Liver (tissue), 8 donors: ENCODE measurements at regions not wholly inside any gene's neighbourhood (a gene's known extent, or its start where the extent isn't known, plus 50 kb on each side); places are given as distances from the start of the nearest gene placed in this dataset.

ENCODE experiments used
- DNase-seq: peaks from one replicate; pipeline ENCODE4 v3.0.0-alpha.2; 2017; ENCODE audit warnings: low spot score
- H3K27ac ChIP-seq, 2 donors: one replicate each; pipeline ENCODE4 v1.7.0; 2013; ENCODE audit warnings: inconsistent platforms in 2 of 2, low read length in 2 of 2, control low read depth in 1 of 2, low read depth in 1 of 2, mild to moderate bottlenecking in 1 of 2
- H3K27me3 ChIP-seq, 4 donors: one replicate each; pipeline versions ENCODE4 v1.6.1 to v1.7.0; 2013; ENCODE audit warnings: low read length in 3 of 4, inconsistent platforms in 1 of 4, mild to moderate bottlenecking in 1 of 4, moderate library complexity in 1 of 4; ENCODE audit not compliant: control insufficient read depth in 4 of 4, insufficient read depth in 4 of 4
- H3K36me3 ChIP-seq, 4 donors: one replicate each; pipeline versions ENCODE4 v1.6.1 to v1.7.0; 2013; ENCODE audit warnings: low read length in 3 of 4, mild to moderate bottlenecking in 3 of 4, low read depth in 1 of 4, moderate library complexity in 1 of 4; ENCODE audit not compliant: control insufficient read depth in 4 of 4, insufficient read depth in 3 of 4
- H3K4me1 ChIP-seq, 4 donors: one replicate each; pipeline versions ENCODE4 v1.6.1 to v1.7.0; 2013; ENCODE audit warnings: low read length in 3 of 4, mild to moderate bottlenecking in 3 of 4, moderate library complexity in 1 of 4; ENCODE audit not compliant: control insufficient read depth in 4 of 4, insufficient read depth in 4 of 4
- H3K4me3 ChIP-seq, 3 donors: one replicate each; pipeline versions ENCODE4 v1.6.1 to v1.7.0; 2013; ENCODE audit warnings: low read length in 3 of 3, control low read depth in 1 of 3, low read depth in 1 of 3, mild to moderate bottlenecking in 1 of 3
- H3K9ac ChIP-seq, 2 donors: one replicate each; pipeline ENCODE4 v1.7.0; 2013; ENCODE audit warnings: low read length in 2 of 2, mild to moderate bottlenecking in 2 of 2, moderate library complexity in 2 of 2, control low read depth in 1 of 2, low read depth in 1 of 2
- H3K9me3 ChIP-seq, 4 donors: one replicate each; pipeline versions ENCODE4 v1.6.1 to v1.7.0; 2013; ENCODE audit warnings: low read length in 3 of 4; ENCODE audit not compliant: control insufficient read depth in 4 of 4
- ATF3 ChIP-seq: IDR thresholded peaks from 2 replicates; pipeline ENCODE4 v1.6.1; 2016; ENCODE audit warnings: antibody characterized with exemption
- CTCF ChIP-seq: fragments of 150-350 bp; IDR thresholded peaks from 2 replicates; pipeline ENCODE4 v1.5.1; 2017; ENCODE audit warnings: improper control_type of control experiment, low read depth, low read length; ENCODE audit not compliant: missing input control
- EGR1 ChIP-seq, 2 donors: IDR thresholded peaks; 2 replicates each; pipeline ENCODE4 v1.6.1; 2016 to 2018; ENCODE audit warnings: antibody characterized with exemption in 2 of 2, low read depth in 2 of 2
- FOXA1 ChIP-seq: IDR thresholded peaks from 2 replicates; pipeline ENCODE4 v1.6.1; 2016; ENCODE audit warnings: antibody characterized with exemption
- FOXA2 ChIP-seq: IDR thresholded peaks from 2 replicates; pipeline ENCODE4 v1.6.1; 2016; ENCODE audit warnings: antibody characterized with exemption
- GABPA ChIP-seq, 2 donors: IDR thresholded peaks in 1 of 2; conservative IDR thresholded peaks in 1 of 2; 2 replicates each; pipeline ENCODE4 v1.6.1; 2016; ENCODE audit warnings: antibody characterized with exemption in 2 of 2, mild to moderate bottlenecking in 1 of 2, moderate library complexity in 1 of 2
- HNF4A ChIP-seq, 2 donors: conservative IDR thresholded peaks; 2 replicates each; pipeline ENCODE4 v1.6.1; 2016; ENCODE audit warnings: antibody characterized with exemption in 2 of 2, mild to moderate bottlenecking in 2 of 2
- HNF4G ChIP-seq: IDR thresholded peaks from 2 replicates; pipeline ENCODE4 v1.6.1; 2016; ENCODE audit warnings: antibody characterized with exemption
- JUND ChIP-seq, 2 donors: IDR thresholded peaks; 2 replicates each; pipeline ENCODE4 v1.6.1; 2016; ENCODE audit warnings: antibody characterized with exemption in 2 of 2
- NR2F2 ChIP-seq: IDR thresholded peaks from 2 replicates; pipeline ENCODE4 v1.6.1; 2016; ENCODE audit warnings: antibody characterized with exemption
- RAD21 ChIP-seq, 2 donors: IDR thresholded peaks; 2 replicates each; pipeline ENCODE4 v1.6.1; 2016; ENCODE audit warnings: antibody characterized with exemption in 2 of 2, mild to moderate bottlenecking in 2 of 2
- RXRA ChIP-seq, 2 donors: IDR thresholded peaks; 2 replicates each; pipeline ENCODE4 v1.6.1; 2017 to 2018; ENCODE audit warnings: antibody characterized with exemption in 2 of 2, mild to moderate bottlenecking in 1 of 2
- SP1 ChIP-seq: IDR thresholded peaks from 2 replicates; pipeline ENCODE4 v1.6.1; 2018; ENCODE audit warnings: antibody characterized with exemption, mild to moderate bottlenecking
- TAF1 ChIP-seq: conservative IDR thresholded peaks from 2 replicates; pipeline ENCODE4 v1.6.1; 2016; ENCODE audit warnings: antibody characterized with exemption, mild to moderate bottlenecking
- YY1 ChIP-seq: IDR thresholded peaks from 2 replicates; pipeline ENCODE4 v1.6.1; 2016; ENCODE audit warnings: antibody characterized with exemption, mild to moderate bottlenecking
- WGBS: extraction: QIAGEN DNeasy Blood & Tissue Kit; methylation state at CpG from one replicate; pipeline ENCODE4 v1.1.7; 2013; 5-methylcytosine and 5-hydroxymethylcytosine counted together
- TF ChIP-seq, protein P1 (sequence below): IDR thresholded peaks from 2 replicates; pipeline ENCODE4 v1.6.1; 2016; ENCODE audit warnings: antibody characterized with exemption
- TF ChIP-seq, protein P2 (sequence below): IDR thresholded peaks from 2 replicates; pipeline ENCODE4 v1.6.1; 2016; ENCODE audit warnings: antibody characterized with exemption, mild to moderate bottlenecking
- TF ChIP-seq, protein P3 (sequence below): IDR thresholded peaks from 2 replicates; pipeline ENCODE4 v1.6.1; 2016; ENCODE audit warnings: antibody characterized with exemption
- donor health status: healthy.
- donor health status: healthy.
- donor health status: healthy.
- donor health status: healthy.
- donor health status: healthy.

DNA sequence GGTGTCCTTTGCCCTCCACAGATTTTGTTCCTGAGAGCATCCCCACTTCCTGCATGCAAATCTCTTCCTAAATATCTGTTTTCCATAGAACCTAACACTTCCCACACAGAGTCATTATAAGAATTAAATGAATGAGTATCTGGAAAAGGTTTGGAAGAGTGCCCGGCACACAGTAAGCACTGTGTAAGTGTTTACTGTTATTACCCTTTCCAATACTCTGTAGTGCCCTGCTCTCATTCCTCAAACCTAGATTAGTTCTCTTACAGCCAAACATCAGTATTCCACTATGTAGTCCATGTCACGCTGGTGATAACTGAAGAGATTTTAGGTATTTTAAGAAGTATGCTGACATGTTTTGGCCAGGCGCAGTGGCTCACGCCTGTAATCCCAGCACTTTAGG, 57.3 kb upstream of the PHF21A start:
- Histone ChIP-seq H3K27me3 (peaks cover 0 to 29% (median 4%) of the 10 kb centered on the region in 4 donors), H3K4me3 (no peak overlapping the region), H3K36me3 (no peaks in the 10 kb centered on the region), H3K27ac (no peak overlapping the region), H3K9ac (no peak overlapping the region), H3K9me3 (peaks cover 0 to 4% (median 0%) of the 10 kb centered on the region in 4 donors), H3K4me1 (no peaks in the 10 kb centered on the region)
- no peak for DNase-seq
- TF ChIP-seq RXRA (IDR thresholded peaks at IDR 0.05), result no peak
- TF ChIP-seq HNF4A (conservative IDR thresholded peaks at IDR 0.05), result no peak
- TF ChIP-seq NR2F2, result no peak
- no peak for TF ChIP-seq EGR1 (IDR thresholded peaks at IDR 0.05; ENCODE audit: low read depth in 2 of 2)
- no peak for TF ChIP-seq RAD21 (IDR thresholded peaks at IDR 0.05)
- TF ChIP-seq GABPA (IDR thresholded peaks at IDR 0.05 in 1 of 2, conservative IDR thresholded peaks at IDR 0.05 in 1 of 2), result no peak
- no peak for TF ChIP-seq JUND (IDR thresholded peaks at IDR 0.05)
- no peak for TF ChIP-seq HNF4G
- no peak for TF ChIP-seq FOXA1
- TF ChIP-seq, protein P1, sequence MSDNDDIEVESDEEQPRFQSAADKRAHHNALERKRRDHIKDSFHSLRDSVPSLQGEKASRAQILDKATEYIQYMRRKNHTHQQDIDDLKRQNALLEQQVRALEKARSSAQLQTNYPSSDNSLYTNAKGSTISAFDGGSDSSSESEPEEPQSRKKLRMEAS, result no peak
- TF ChIP-seq, protein P2, sequence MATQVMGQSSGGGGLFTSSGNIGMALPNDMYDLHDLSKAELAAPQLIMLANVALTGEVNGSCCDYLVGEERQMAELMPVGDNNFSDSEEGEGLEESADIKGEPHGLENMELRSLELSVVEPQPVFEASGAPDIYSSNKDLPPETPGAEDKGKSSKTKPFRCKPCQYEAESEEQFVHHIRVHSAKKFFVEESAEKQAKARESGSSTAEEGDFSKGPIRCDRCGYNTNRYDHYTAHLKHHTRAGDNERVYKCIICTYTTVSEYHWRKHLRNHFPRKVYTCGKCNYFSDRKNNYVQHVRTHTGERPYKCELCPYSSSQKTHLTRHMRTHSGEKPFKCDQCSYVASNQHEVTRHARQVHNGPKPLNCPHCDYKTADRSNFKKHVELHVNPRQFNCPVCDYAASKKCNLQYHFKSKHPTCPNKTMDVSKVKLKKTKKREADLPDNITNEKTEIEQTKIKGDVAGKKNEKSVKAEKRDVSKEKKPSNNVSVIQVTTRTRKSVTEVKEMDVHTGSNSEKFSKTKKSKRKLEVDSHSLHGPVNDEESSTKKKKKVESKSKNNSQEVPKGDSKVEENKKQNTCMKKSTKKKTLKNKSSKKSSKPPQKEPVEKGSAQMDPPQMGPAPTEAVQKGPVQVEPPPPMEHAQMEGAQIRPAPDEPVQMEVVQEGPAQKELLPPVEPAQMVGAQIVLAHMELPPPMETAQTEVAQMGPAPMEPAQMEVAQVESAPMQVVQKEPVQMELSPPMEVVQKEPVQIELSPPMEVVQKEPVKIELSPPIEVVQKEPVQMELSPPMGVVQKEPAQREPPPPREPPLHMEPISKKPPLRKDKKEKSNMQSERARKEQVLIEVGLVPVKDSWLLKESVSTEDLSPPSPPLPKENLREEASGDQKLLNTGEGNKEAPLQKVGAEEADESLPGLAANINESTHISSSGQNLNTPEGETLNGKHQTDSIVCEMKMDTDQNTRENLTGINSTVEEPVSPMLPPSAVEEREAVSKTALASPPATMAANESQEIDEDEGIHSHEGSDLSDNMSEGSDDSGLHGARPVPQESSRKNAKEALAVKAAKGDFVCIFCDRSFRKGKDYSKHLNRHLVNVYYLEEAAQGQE, result no peak
- no peak for TF ChIP-seq YY1
- TF ChIP-seq, protein P3, sequence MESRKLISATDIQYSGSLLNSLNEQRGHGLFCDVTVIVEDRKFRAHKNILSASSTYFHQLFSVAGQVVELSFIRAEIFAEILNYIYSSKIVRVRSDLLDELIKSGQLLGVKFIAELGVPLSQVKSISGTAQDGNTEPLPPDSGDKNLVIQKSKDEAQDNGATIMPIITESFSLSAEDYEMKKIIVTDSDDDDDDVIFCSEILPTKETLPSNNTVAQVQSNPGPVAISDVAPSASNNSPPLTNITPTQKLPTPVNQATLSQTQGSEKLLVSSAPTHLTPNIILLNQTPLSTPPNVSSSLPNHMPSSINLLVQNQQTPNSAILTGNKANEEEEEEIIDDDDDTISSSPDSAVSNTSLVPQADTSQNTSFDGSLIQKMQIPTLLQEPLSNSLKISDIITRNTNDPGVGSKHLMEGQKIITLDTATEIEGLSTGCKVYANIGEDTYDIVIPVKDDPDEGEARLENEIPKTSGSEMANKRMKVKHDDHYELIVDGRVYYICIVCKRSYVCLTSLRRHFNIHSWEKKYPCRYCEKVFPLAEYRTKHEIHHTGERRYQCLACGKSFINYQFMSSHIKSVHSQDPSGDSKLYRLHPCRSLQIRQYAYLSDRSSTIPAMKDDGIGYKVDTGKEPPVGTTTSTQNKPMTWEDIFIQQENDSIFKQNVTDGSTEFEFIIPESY, result no peak
- no peak for TF ChIP-seq CTCF
- TF ChIP-seq TAF1, result no peak
- TF ChIP-seq SP1, result no peak
- no peak for TF ChIP-seq FOXA2
- no peak for TF ChIP-seq ATF3
- 91% methylated on average over 4 of the region's 4 CpGs for WGBS
